H1 (cell line): ENCODE measurements at regions not wholly inside any gene's neighbourhood (a gene's known extent, or its start where the extent isn't known, plus 50 kb on each side); places are given as distances from the start of the nearest gene placed in this dataset.

Source experiments
- CTCF ChIA-PET: fragments of 300-600 bp; sonication (Branson Sonifier 250); formaldehyde crosslinking; loops from one replicate; lab custom pipeline; 2021; ENCODE audit not compliant: partially characterized antibody; lab: Charles Lee
- POLR2A ChIA-PET: fragments of 300-600 bp; sonication (Branson Sonifier 250); formaldehyde crosslinking; loops from one replicate; lab custom pipeline; 2021; ENCODE audit warnings: inconsistent platforms; ENCODE audit not compliant: partially characterized antibody; lab: Charles Lee
- DNase-seq, 2 experiments: peaks; one replicate each; pipeline versions ENCODE4 v3.0.0 to v3.0.0-alpha.2; 2010 to 2022; ENCODE audit warnings: low spot score in 2 of 2, low read depth in 1 of 2, mixed read lengths in 1 of 2
- FAIRE-seq: peaks from 2 replicates; lab custom pipeline; 2011; peaks lifted over from hg19 to GRCh38; lab: Jason Lieb, UNC
- H2AFZ ChIP-seq: 2 replicates; pipeline ENCODE4 v1.8.1; 2012; ENCODE audit warnings: low read length, inconsistent platforms
- H2AK5ac ChIP-seq: 2 replicates; pipeline ENCODE4 v1.6.1; 2013; ENCODE audit warnings: low read depth, low read length
- H2BK120ac ChIP-seq: replicated peaks from 2 replicates; pipeline ENCODE3; 2013; ENCODE audit warnings: low read depth, low read length, inconsistent platforms
- H2BK12ac ChIP-seq: 2 replicates; pipeline ENCODE4 v1.6.1; 2013; ENCODE audit warnings: low read depth, low read length
- H2BK15ac ChIP-seq: 2 replicates; pipeline ENCODE4 v1.6.1; 2013; ENCODE audit warnings: low read length
- H2BK20ac ChIP-seq: 2 replicates; pipeline ENCODE4 v1.6.1; 2013; ENCODE audit warnings: low read length
- H2BK5ac ChIP-seq: 2 replicates; pipeline ENCODE4 v1.6.1; 2013; ENCODE audit warnings: low read depth, low read length
- H3K14ac ChIP-seq: 2 replicates; pipeline ENCODE4 v1.6.1; 2013; ENCODE audit warnings: inconsistent platforms; ENCODE audit not compliant: insufficient read length
- H3K18ac ChIP-seq: 2 replicates; pipeline ENCODE4 v1.6.1; 2013; ENCODE audit warnings: low read length; ENCODE audit errors: extremely low read depth
- H3K23ac ChIP-seq: 2 replicates; pipeline ENCODE4 v1.6.1; 2013; ENCODE audit warnings: inconsistent platforms; ENCODE audit not compliant: insufficient read length
- H3K23me2 ChIP-seq: 2 replicates; pipeline ENCODE4 v1.6.1; 2013; ENCODE audit warnings: low read depth, low read length
- H3K27ac ChIP-seq: 2 replicates; pipeline ENCODE4 v1.6.1; 2011; ENCODE audit warnings: low read depth, low read length, inconsistent platforms
- H3K27me3 ChIP-seq, 4 experiments: replicated peaks in 1 of 4; 1 replicate in 1 of 4; 2 replicates in 3 of 4; pipeline versions ENCODE4 v1.6.1 to v1.8.1; 2011 to 2013; ENCODE audit warnings: low read length in 3 of 4, mild to moderate bottlenecking in 3 of 4, inconsistent platforms in 2 of 4, mixed read lengths in 2 of 4, moderate library complexity in 1 of 4; ENCODE audit not compliant: control insufficient read depth in 3 of 4, insufficient read depth in 3 of 4; ENCODE audit errors: extremely low read depth in 1 of 4
- H3K36me3 ChIP-seq, 4 experiments: 2 replicates each; pipeline versions ENCODE4 v1.6.1 to v1.8.1; 2011 to 2013; ENCODE audit warnings: mild to moderate bottlenecking in 4 of 4, low read length in 3 of 4, moderate library complexity in 2 of 4, control low read depth in 1 of 4, inconsistent platforms in 1 of 4; ENCODE audit not compliant: insufficient read depth in 4 of 4, control insufficient read depth in 2 of 4
- H3K4ac ChIP-seq: replicated peaks from 2 replicates; pipeline ENCODE3; 2013; ENCODE audit warnings: low read length, low read depth, mixed read lengths, inconsistent platforms; ENCODE audit not compliant: insufficient read length
- H3K4me1 ChIP-seq, 4 experiments: replicated peaks in 1 of 4; 1 replicate in 1 of 4; 2 replicates in 3 of 4; pipeline versions ENCODE4 v1.6.1 to v1.8.1; 2011 to 2013; ENCODE audit warnings: low read length in 3 of 4, inconsistent platforms in 2 of 4, mixed read lengths in 1 of 4; ENCODE audit not compliant: insufficient read depth in 4 of 4, control insufficient read depth in 3 of 4
- H3K4me2 ChIP-seq, 2 experiments: 2 replicates each; pipeline versions ENCODE4 v1.6.1 to v1.8.1; 2011 to 2013; ENCODE audit warnings: low read depth in 2 of 2, low read length in 2 of 2, control low read depth in 1 of 2, inconsistent platforms in 1 of 2, mild to moderate bottlenecking in 1 of 2; ENCODE audit not compliant: insufficient read depth in 1 of 2
- H3K4me3 ChIP-seq, 4 experiments: fragments of 200-600, 300-600 bp in 1 of 4; sonication (generic), shearing (Covaris generic), sonication (Bioruptor Twin) in 1 of 4; 2 replicates each; pipeline versions ENCODE4 v1.5.1 to v1.8.1; 2011 to 2016; ENCODE audit warnings: low read length in 4 of 4, low read depth in 3 of 4, control low read depth in 2 of 4, inconsistent platforms in 2 of 4, mild to moderate bottlenecking in 2 of 4, mixed read lengths in 1 of 4, moderate library complexity in 1 of 4; ENCODE audit not compliant: insufficient read depth in 2 of 4; ENCODE audit errors: extremely low read depth in 1 of 4
- H3K56ac ChIP-seq: replicated peaks from 2 replicates; pipeline ENCODE3; 2013; ENCODE audit warnings: low read depth, mild to moderate bottlenecking, mixed read lengths, low read length, inconsistent platforms; ENCODE audit not compliant: insufficient read length
- H3K79me1 ChIP-seq: 2 replicates; pipeline ENCODE4 v1.6.1; 2013; ENCODE audit warnings: low read depth, low read length, control low read depth
- H3K79me2 ChIP-seq, 2 experiments: 2 replicates each; pipeline versions ENCODE4 v1.6.1 to v1.8.1; 2012 to 2013; ENCODE audit warnings: low read length in 2 of 2, mild to moderate bottlenecking in 2 of 2, inconsistent platforms in 1 of 2; ENCODE audit not compliant: insufficient read depth in 2 of 2, control insufficient read depth in 1 of 2
- H3K9ac ChIP-seq, 4 experiments: replicated peaks in 1 of 4; 1 replicate in 1 of 4; 2 replicates in 3 of 4; pipeline versions ENCODE4 v1.6.1 to v1.8.1; 2011 to 2013; ENCODE audit warnings: low read depth in 3 of 4, low read length in 3 of 4, control low read depth in 2 of 4, mild to moderate bottlenecking in 2 of 4, moderate library complexity in 2 of 4, inconsistent platforms in 1 of 4; ENCODE audit errors: extremely low read depth in 1 of 4
- H3K9me3 ChIP-seq, 2 experiments: 2 replicates each; pipeline versions ENCODE4 v1.6.1 to v1.8.1; 2012 to 2013; ENCODE audit warnings: mild to moderate bottlenecking in 2 of 2, moderate library complexity in 2 of 2, control low read depth in 1 of 2, inconsistent platforms in 1 of 2, low read depth in 1 of 2, low read length in 1 of 2, mixed read lengths in 1 of 2; ENCODE audit not compliant: insufficient read depth in 2 of 2
- H4K20me1 ChIP-seq, 2 experiments: replicated peaks in 1 of 2; 2 replicates each; pipeline versions ENCODE3 to v1.8.1; 2011 to 2013; ENCODE audit warnings: inconsistent platforms in 2 of 2, low read length in 2 of 2, mild to moderate bottlenecking in 1 of 2; ENCODE audit not compliant: insufficient read depth in 2 of 2, control insufficient read depth in 1 of 2
- H4K5ac ChIP-seq: 2 replicates; pipeline ENCODE4 v1.6.1; 2013; ENCODE audit warnings: low read length, low read depth, mixed read lengths, inconsistent platforms; ENCODE audit not compliant: insufficient read length
- H4K8ac ChIP-seq: 2 replicates; pipeline ENCODE4 v1.8.0; 2013; ENCODE audit warnings: mild to moderate bottlenecking, moderate library complexity, low read length, inconsistent platforms; ENCODE audit not compliant: insufficient read depth; ENCODE audit errors: extremely low read depth
- H4K91ac ChIP-seq: replicated peaks from 2 replicates; pipeline ENCODE3; 2013; ENCODE audit warnings: low read length, mixed read lengths, inconsistent platforms; ENCODE audit not compliant: insufficient read length
- CBX8 ChIP-seq: fragments of 300-800, 300-1000 bp; sonication (generic); IDR thresholded peaks from 2 replicates; pipeline ENCODE4 v1.7.1; 2016; ENCODE audit warnings: low read depth, low read length, borderline replicate concordance
- E2F6 ChIP-seq: IDR thresholded peaks from 2 replicates; pipeline ENCODE4 v1.6.1; 2012; ENCODE audit warnings: inconsistent platforms
- HDAC2 ChIP-seq, 2 experiments: fragments of 300-600 bp in 1 of 2; sonication (generic) in 1 of 2; IDR thresholded peaks; 2 replicates each; pipeline ENCODE4 v1.6.1; 2011 to 2012; ENCODE audit warnings: low read depth in 2 of 2, low read length in 2 of 2, mild to moderate bottlenecking in 2 of 2, moderate library complexity in 2 of 2, borderline replicate concordance in 1 of 2, inconsistent platforms in 1 of 2
- RAD21 ChIP-seq, 2 experiments: IDR thresholded peaks in 1 of 2; conservative IDR thresholded peaks in 1 of 2; 2 replicates each; pipeline ENCODE4 v1.6.1; 2011; ENCODE audit warnings: low read depth in 2 of 2, low read length in 2 of 2, improper control_type of control experiment in 1 of 2, inconsistent platforms in 1 of 2, mild to moderate bottlenecking in 1 of 2, moderate library complexity in 1 of 2
- RNF2 ChIP-seq: fragments of 200-900, 300-1000 bp; sonication (generic); IDR thresholded peaks from 2 replicates; pipeline ENCODE4 v1.7.1; 2016; ENCODE audit warnings: borderline replicate concordance, low read depth, mild to moderate bottlenecking, antibody characterized with exemption, low read length; ENCODE audit not compliant: poor library complexity, severe bottlenecking; ENCODE audit errors: missing control alignments
- SAP30 ChIP-seq: fragments of 300-600 bp; sonication (generic); IDR thresholded peaks from 2 replicates; pipeline ENCODE4 v1.7.1; 2012; ENCODE audit warnings: low read length, moderate library complexity, mild to moderate bottlenecking, inconsistent platforms; ENCODE audit not compliant: insufficient read depth, insufficient replicate concordance
- SUZ12 ChIP-seq: fragments of 200-600 bp; sonication (generic); IDR thresholded peaks from 2 replicates; pipeline ENCODE4 v1.6.1; 2012; ENCODE audit warnings: mild to moderate bottlenecking, inconsistent platforms, low read length, moderate library complexity, mixed read lengths
- WGBS, 2 experiments: shearing (Covaris generic) in 1 of 2; methylation state at CpG; one replicate each; pipeline versions ENCODE4 v1.1.6 to v1.1.7; 2013 to 2015; ENCODE audit warnings: low lambda C conversion rate in 2 of 2, mixed read lengths in 2 of 2, inconsistent platforms in 1 of 2, low coverage in 1 of 2, missing lambda C conversion rate in 1 of 2; ENCODE audit not compliant: insufficient replicate concordance in 2 of 2, insufficient coverage in 1 of 2, insufficient read length in 1 of 2; ENCODE audit errors: extremely low coverage in 1 of 2, missing lambda C conversion rate in 1 of 2; 5-methylcytosine and 5-hydroxymethylcytosine counted together
- TF ChIP-seq, protein P1 (sequence below): IDR thresholded peaks from 2 replicates; pipeline ENCODE4 v1.6.1; 2012; ENCODE audit warnings: low read length, inconsistent platforms

- Histone ChIP-seq H2AFZ (no peak overlapping the region), H3K18ac (no peak overlapping the region), H3K79me2 (no peaks in the 10 kb centered on the region), H2BK20ac (no peak overlapping the region), H4K91ac (no peak overlapping the region), H3K4me2 (no peak overlapping the region), H3K23me2 (no peaks in the 10 kb centered on the region), H3K4ac (no peak overlapping the region), H3K27ac (no peak overlapping the region), H2BK12ac (no peak overlapping the region), H2BK5ac (no peak overlapping the region), H3K27me3 (no peaks in the 10 kb centered on the region), H3K4me3 (no peak overlapping the region), H2BK120ac (no peak overlapping the region), H3K9ac (no peak overlapping the region), H3K79me1 (no peaks in the 10 kb centered on the region), H4K20me1 (no peaks in the 10 kb centered on the region), H3K14ac (no peak overlapping the region), H2BK15ac (no peak overlapping the region), H3K4me1 (no peaks in the 10 kb centered on the region), H4K5ac (no peak overlapping the region), H4K8ac (no peak overlapping the region), H3K56ac (no peak overlapping the region), H2AK5ac (no peak overlapping the region), H3K36me3 (no peaks in the 10 kb centered on the region), H3K9me3 (peaks cover 4 to 8% of the 10 kb centered on the region in 2 experiments; a peak in 1 of 4 replicates), H3K23ac (no peak overlapping the region)
- POLR2A ChIA-PET: no interaction called here
- no peak for FAIRE-seq
- no peak for DNase-seq
- no peak for TF ChIP-seq E2F6
- TF ChIP-seq SAP30: no peak
- no peak for TF ChIP-seq RAD21 (IDR thresholded peaks at IDR 0.05 in 1 of 2, conservative IDR thresholded peaks at IDR 0.05 in 1 of 2; ENCODE audit: low read depth in 2 of 2, low read length in 2 of 2)
- TF ChIP-seq RNF2: no peak
- TF ChIP-seq HDAC2 (IDR thresholded peaks at IDR 0.05; ENCODE audit: borderline replicate concordance in 1 of 2, low read depth in 2 of 2, low read length in 2 of 2): no peak
- no peak for TF ChIP-seq CBX8
- TF ChIP-seq SUZ12: no peak
- TF ChIP-seq, protein P1, sequence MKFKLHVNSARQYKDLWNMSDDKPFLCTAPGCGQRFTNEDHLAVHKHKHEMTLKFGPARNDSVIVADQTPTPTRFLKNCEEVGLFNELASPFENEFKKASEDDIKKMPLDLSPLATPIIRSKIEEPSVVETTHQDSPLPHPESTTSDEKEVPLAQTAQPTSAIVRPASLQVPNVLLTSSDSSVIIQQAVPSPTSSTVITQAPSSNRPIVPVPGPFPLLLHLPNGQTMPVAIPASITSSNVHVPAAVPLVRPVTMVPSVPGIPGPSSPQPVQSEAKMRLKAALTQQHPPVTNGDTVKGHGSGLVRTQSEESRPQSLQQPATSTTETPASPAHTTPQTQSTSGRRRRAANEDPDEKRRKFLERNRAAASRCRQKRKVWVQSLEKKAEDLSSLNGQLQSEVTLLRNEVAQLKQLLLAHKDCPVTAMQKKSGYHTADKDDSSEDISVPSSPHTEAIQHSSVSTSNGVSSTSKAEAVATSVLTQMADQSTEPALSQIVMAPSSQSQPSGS: no peak
- 50% methylated on average over 2 of the region's 2 CpGs; no CpG with 5 or more reads in 1 of the 2 experiments for WGBS, 2 experiments
- CTCF ChIA-PET: interaction anchor here (1.1 kb wide), 1 partner anchor 11 kb away, joined by 3 read pairs; no protein-coding TSS in a partner anchor
Measured at GRCh38 chr2:22153931-22154613, 1030.3 kb downstream of the TDRD15 start.
